SU-DHL-6 (cell line): ENCODE measurements at regions not wholly inside any gene's neighbourhood (a gene's known extent, or its start where the extent isn't known, plus 50 kb on each side); places are given as distances from the start of the nearest gene placed in this dataset.

Experiments
- EZH2phosphoT487 ChIP-seq: fragments of 200-600 bp; sonication (generic), shearing (Covaris generic); conservative IDR thresholded peaks from 2 replicates; pipeline ENCODE4 v1.6.1; 2018; ENCODE audit warnings: mild to moderate bottlenecking, antibody characterized with exemption, low read length, moderate library complexity, mixed read lengths
- TF ChIP-seq, protein P1 (sequence below): fragments of 200-600 bp; sonication (generic); IDR thresholded peaks from one replicate; pipeline ENCODE4 v1.5.1; 2017; ENCODE audit warnings: antibody characterized with exemption, mild to moderate bottlenecking, low read length, moderate library complexity; ENCODE audit not compliant: insufficient read depth, poor library complexity, severe bottlenecking

DNA sequence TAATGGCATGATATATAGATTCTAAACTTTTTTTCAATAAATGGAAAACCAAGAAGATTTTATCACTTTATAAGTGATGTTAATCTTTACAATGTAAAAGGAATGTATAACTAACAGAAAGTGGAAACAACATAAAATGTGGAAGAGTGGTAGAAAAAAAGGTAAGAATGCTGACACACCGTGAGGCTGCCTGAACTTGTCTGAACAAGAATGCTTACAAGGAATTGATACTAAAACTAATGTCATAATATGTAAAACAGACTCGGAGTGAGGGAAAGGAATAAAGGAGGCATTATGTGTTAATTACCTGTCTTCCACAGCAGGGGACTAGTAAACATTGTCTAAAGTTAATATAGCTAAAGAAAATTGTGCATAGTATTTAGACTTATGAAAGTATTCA is 958.8 kb upstream of the TMEFF2 start:
- TF ChIP-seq, protein P1, sequence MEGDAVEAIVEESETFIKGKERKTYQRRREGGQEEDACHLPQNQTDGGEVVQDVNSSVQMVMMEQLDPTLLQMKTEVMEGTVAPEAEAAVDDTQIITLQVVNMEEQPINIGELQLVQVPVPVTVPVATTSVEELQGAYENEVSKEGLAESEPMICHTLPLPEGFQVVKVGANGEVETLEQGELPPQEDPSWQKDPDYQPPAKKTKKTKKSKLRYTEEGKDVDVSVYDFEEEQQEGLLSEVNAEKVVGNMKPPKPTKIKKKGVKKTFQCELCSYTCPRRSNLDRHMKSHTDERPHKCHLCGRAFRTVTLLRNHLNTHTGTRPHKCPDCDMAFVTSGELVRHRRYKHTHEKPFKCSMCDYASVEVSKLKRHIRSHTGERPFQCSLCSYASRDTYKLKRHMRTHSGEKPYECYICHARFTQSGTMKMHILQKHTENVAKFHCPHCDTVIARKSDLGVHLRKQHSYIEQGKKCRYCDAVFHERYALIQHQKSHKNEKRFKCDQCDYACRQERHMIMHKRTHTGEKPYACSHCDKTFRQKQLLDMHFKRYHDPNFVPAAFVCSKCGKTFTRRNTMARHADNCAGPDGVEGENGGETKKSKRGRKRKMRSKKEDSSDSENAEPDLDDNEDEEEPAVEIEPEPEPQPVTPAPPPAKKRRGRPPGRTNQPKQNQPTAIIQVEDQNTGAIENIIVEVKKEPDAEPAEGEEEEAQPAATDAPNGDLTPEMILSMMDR = no peak
- no peak for TF ChIP-seq EZH2phosphoT487
